Left ventricle myocardium inferior (tissue), 1 donor: ENCODE measurements at regions not wholly inside any gene's neighbourhood (a gene's known extent, or its start where the extent isn't known, plus 50 kb on each side); places are given as distances from the start of the nearest gene placed in this dataset.

Experiments
- DNase-seq: peaks from one replicate; pipeline ENCODE4 v3.0.0-alpha.2; 2020
- H3K27ac ChIP-seq: fragments of 200-600 bp; replicated peaks from 2 replicates; pipeline ENCODE4 v1.8.0; 2021
- H3K27me3 ChIP-seq: fragments of 200-600 bp; 2 replicates; pipeline ENCODE4 v1.8.0; 2021; ENCODE audit warnings: low read depth
- H3K36me3 ChIP-seq: fragments of 200-600 bp; 2 replicates; pipeline ENCODE4 v1.8.0; 2021
- H3K4me1 ChIP-seq: fragments of 200-600 bp; 2 replicates; pipeline ENCODE4 v1.8.0; 2021
- H3K4me3 ChIP-seq: fragments of 200-600 bp; 2 replicates; pipeline ENCODE4 v1.8.0; 2021; ENCODE audit warnings: mild to moderate bottlenecking, moderate library complexity
- H3K9me3 ChIP-seq: fragments of 200-600 bp; replicated peaks from 2 replicates; pipeline ENCODE4 v1.8.0; 2021
- CTCF ChIP-seq: fragments of 200-600 bp; IDR thresholded peaks from 2 replicates; pipeline ENCODE4 v1.8.0; 2021; ENCODE audit warnings: antibody characterized with exemption, mild to moderate bottlenecking, borderline replicate concordance
- intact Hi-C: fragments of 100-400 bp; cut with micrococcal nuclease; formaldehyde crosslinking; loops from one replicate; pipeline ENCODE4 v1.11.0; 2022
- donor health status: DM: no; HTN: yes; CAD: no; lungs with severe emphysema.

GRCh38 chr10:9900751-9901150, 1116.9 kb upstream of the CELF2 start:
- H3K4me3 ChIP-seq, result no peak overlapping the region
- no peak overlapping the region for H3K27ac ChIP-seq
- no peaks in the 10 kb centered on the region for H3K36me3 ChIP-seq
- intact Hi-C loops, result no loop called here
- no peaks in the 10 kb centered on the region for H3K27me3 ChIP-seq
- TF ChIP-seq CTCF, result no peak
- no peaks in the 10 kb centered on the region for H3K4me1 ChIP-seq
- DNase-seq, result no peak
- peaks cover 5% of the 10 kb centered on the region for H3K9me3 ChIP-seq

GRCh38 chr10:9901971-9902370, 1115.7 kb upstream of the CELF2 start:
- no peak for DNase-seq
- H3K4me1 ChIP-seq, result no peaks in the 10 kb centered on the region
- no peak for TF ChIP-seq CTCF
- no peak overlapping the region for H3K4me3 ChIP-seq
- H3K9me3 ChIP-seq, result peaks cover 16% of the 10 kb centered on the region
- intact Hi-C loops, result no loop called here
- no peak overlapping the region for H3K27ac ChIP-seq
- H3K27me3 ChIP-seq, result no peaks in the 10 kb centered on the region
- no peaks in the 10 kb centered on the region for H3K36me3 ChIP-seq

- no peak for TF ChIP-seq CTCF
- no peak for DNase-seq
- no peaks in the 10 kb centered on the region for H3K4me1 ChIP-seq
These were observed 1107.2 kb upstream of the CELF2 start for GRCh38 chr10:9910446-9910845.

GRCh38 chr10:9911488-9911887, 1106.2 kb upstream of the CELF2 start:
- DNase-seq, result no peak
- Histone ChIP-seq H3K36me3 (no peaks in the 10 kb centered on the region), H3K27me3 (no peaks in the 10 kb centered on the region), H3K9me3 (peaks cover 23% of the 10 kb centered on the region), H3K27ac (no peak overlapping the region), H3K4me1 (no peaks in the 10 kb centered on the region), H3K4me3 (no peak overlapping the region)
- intact Hi-C loops, result no loop called here
- no peak for TF ChIP-seq CTCF

More at GRCh38 chr10:9910446-9910845, 1107.2 kb upstream of the CELF2 start:
- intact Hi-C loops, result no loop called here
- Histone ChIP-seq H3K4me3 (no peak overlapping the region), H3K36me3 (no peaks in the 10 kb centered on the region), H3K27me3 (no peaks in the 10 kb centered on the region), H3K27ac (no peak overlapping the region), H3K9me3 (peaks cover 34% of the 10 kb centered on the region)

- Histone ChIP-seq H3K4me1 (no peaks in the 10 kb centered on the region), H3K27ac (no peak overlapping the region)
- intact Hi-C loops, result no loop called here
These were observed 1103.7 kb upstream of the CELF2 start for GRCh38 chr10:9913876-9914514.

More at GRCh38 chr10:9913876-9914514, 1103.7 kb upstream of the CELF2 start:
- no peaks in the 10 kb centered on the region for H3K36me3 ChIP-seq
- no peak overlapping the region for H3K4me3 ChIP-seq
- no peaks in the 10 kb centered on the region for H3K27me3 ChIP-seq
- H3K9me3 ChIP-seq, result peaks cover 6% of the 10 kb centered on the region
- DNase-seq, result no peak
- TF ChIP-seq CTCF, result no peak
